Fibroblast of mammary gland (primary cell): ENCODE measurements at regions not wholly inside any gene's neighbourhood (a gene's known extent, or its start where the extent isn't known, plus 50 kb on each side); places are given as distances from the start of the nearest gene placed in this dataset.
"Not testable (repeated sequence)": the region's sequence is repeated elsewhere in the genome, so short reads cannot be mapped to it uniquely, and the experiment has no call there.

Experiments used
- DNase-seq: peaks from one replicate; pipeline ENCODE4 v3.0.0-alpha.2; 2010; ENCODE audit warnings: low read depth
- H3K4me3 ChIP-seq: 2 replicates; pipeline ENCODE4 v1.5.1; 2011; ENCODE audit warnings: low read depth, mild to moderate bottlenecking, low read length, moderate library complexity; ENCODE audit not compliant: control insufficient read depth
- CTCF ChIP-seq: conservative IDR thresholded peaks from 2 replicates; pipeline ENCODE4 v1.5.1; 2011; ENCODE audit warnings: low read depth, low read length, inconsistent platforms; ENCODE audit not compliant: control insufficient read depth, insufficient read depth

GRCh38 chr6:21342501-21342900 is 251.1 kb upstream of the SOX4 start:
- no peak for DNase-seq
- TF ChIP-seq CTCF: no peak

GRCh38 chr6:21345704-21346103 is 247.8 kb upstream of the SOX4 start:
- not testable (repeated sequence) for H3K4me3 ChIP-seq, DNase-seq

More at GRCh38 chr6:21342501-21342900, 251.1 kb upstream of the SOX4 start:
- H3K4me3 ChIP-seq: no peak overlapping the region

DNA sequence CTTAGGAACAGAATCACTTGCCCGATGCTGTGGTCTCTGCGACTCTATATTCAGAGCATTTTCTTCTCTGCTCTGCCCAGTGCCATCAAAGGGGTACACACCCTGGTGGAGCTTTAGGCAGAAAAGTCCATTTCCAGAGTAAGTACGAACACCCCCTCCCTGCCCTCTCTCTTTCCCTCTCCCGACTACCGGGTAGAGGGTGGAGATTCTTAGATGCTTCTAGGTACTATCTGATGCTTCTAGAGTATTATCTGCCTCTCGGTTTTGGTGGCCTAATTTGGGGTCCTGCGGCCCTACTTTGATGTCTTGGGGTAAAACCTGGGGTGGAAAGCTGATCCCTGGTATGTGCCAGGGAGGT is 245.4 kb upstream of the SOX4 start:
- DNase-seq: no peak
- H3K4me3 ChIP-seq: no peak overlapping the region
- TF ChIP-seq CTCF: no peak

GRCh38 chr6:21348504-21349195 is 244.9 kb upstream of the SOX4 start:
- DNase-seq: peak; percentile 67
- no peak overlapping the region for H3K4me3 ChIP-seq
- no peak for TF ChIP-seq CTCF

GRCh38 chr6:21349834-21350233 is 243.7 kb upstream of the SOX4 start:
- no peak overlapping the region for H3K4me3 ChIP-seq
- no peak for TF ChIP-seq CTCF
- no peak for DNase-seq

GRCh38 chr6:21350926-21351325 is 242.6 kb upstream of the SOX4 start:
- H3K4me3 ChIP-seq: no peak overlapping the region
- no peak for TF ChIP-seq CTCF

GRCh38 chr6:21352131-21352530 is 241.4 kb upstream of the SOX4 start:
- no peak for DNase-seq
- TF ChIP-seq CTCF: no peak

More at GRCh38 chr6:21350926-21351325, 242.6 kb upstream of the SOX4 start:
- DNase-seq: no peak

More at GRCh38 chr6:21352131-21352530, 241.4 kb upstream of the SOX4 start:
- H3K4me3 ChIP-seq: no peak overlapping the region
